ENCODE measurements at regions not wholly inside any gene's neighbourhood (a gene's known extent, or its start where the extent isn't known, plus 50 kb on each side); places are given as distances from the start of the nearest gene placed in this dataset.
"Not testable (repeated sequence)": the region's sequence is repeated elsewhere in the genome, so short reads cannot be mapped to it uniquely, and the experiment has no call there.

DNA sequence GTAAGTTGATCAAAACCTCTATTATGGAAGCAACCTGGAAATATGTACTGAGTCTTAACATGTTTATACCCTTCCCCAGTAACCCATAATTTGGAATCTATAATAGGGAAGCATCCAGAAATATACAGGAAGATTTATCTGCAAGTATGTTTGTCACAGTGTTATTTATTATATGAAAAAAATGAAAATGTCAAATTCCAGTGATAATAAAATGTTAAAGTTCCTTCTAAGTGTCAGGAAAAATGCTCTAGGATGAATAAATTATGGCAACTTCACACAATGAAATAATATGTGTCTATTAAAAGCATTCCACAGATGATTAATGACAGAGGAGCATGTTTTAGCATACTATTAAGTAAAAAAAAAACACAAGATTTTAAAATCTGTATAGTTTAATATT lies 202.3 kb upstream of the PRNP start:
- Histone ChIP-seq H3K9ac (ENCODE audit: low read length) (no peak overlapping the region), H3K4me1 (ENCODE audit: insufficient read depth, low read length) (no peaks in the 10 kb centered on the region), H3K9me3 (ENCODE audit: low read length) (no peaks in the 10 kb centered on the region), H3K27me3 (ENCODE audit: control insufficient read depth in 1 of 2, insufficient read depth in 2 of 2, low read length in 2 of 2) (no peaks in the 10 kb centered on the region), H3K36me3 (ENCODE audit: insufficient read depth, low read length) (no peaks in the 10 kb centered on the region), H3K27ac (ENCODE audit: low read depth, low read length) (no peak overlapping the region), H3K4me3 (ENCODE audit: low read depth in 1 of 2, low read length in 2 of 2) (no peak overlapping the region)

DNA sequence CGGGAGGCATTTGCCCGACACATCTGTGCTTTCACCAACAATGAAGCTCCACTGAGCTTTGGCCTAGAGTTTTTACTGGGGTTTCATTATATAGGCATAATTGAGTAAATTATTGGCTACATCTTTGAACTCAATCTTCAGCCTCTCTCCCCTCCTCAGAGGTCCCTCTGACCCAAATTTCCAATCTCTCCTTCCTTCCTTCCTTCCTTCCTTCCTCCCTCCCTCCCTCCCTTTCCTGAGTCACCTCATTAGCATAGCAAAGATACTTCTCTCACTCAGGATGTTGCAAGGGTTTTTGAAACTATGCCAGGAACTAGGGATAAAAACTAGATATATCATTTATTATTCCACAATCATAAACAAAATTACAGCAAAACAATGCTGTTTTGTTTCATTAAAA lies 202.8 kb upstream of the PRNP start:
- Histone ChIP-seq H3K27ac (ENCODE audit: low read depth, low read length) (no peak overlapping the region), H3K4me1 (ENCODE audit: insufficient read depth, low read length) (no peaks in the 10 kb centered on the region), H3K9ac (ENCODE audit: low read length) (no peak overlapping the region), H3K4me3 (ENCODE audit: low read depth in 1 of 2, low read length in 2 of 2) (no peak overlapping the region), H3K36me3 (ENCODE audit: insufficient read depth, low read length) (no peaks in the 10 kb centered on the region), H3K27me3 (ENCODE audit: control insufficient read depth in 1 of 2, insufficient read depth in 2 of 2, low read length in 2 of 2) (no peaks in the 10 kb centered on the region), H3K9me3 (ENCODE audit: low read length) (no peaks in the 10 kb centered on the region)

DNA sequence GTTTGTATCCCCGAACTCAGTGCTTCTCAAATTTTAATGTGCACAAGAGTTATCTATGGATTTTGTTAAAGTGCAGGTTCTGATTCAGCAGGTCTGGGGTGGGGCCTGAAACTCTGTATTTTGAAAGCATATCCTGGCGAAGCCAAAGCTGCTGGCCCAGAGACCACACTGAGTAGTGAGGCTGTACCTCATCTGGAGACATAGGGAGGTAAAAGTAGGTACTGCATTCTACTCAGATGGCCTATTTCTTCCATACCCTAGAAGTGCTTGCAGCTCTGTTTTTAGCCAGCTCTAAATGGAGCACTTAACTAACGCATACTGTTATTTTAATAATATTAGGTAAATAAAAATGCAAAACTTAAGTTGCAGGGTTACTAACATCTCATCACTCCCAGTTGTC lies 206.2 kb upstream of the PRNP start:
- H3K27me3 ChIP-seq (ENCODE audit: control insufficient read depth in 1 of 2, insufficient read depth in 2 of 2, low read length in 2 of 2): no peaks in the 10 kb centered on the region

GRCh38 chr20:4476903-4477500 lies 209.3 kb upstream of the PRNP start:
- no peak overlapping the region for H3K9ac ChIP-seq (ENCODE audit: low read length)
- no peaks in the 10 kb centered on the region for H3K4me1 ChIP-seq (ENCODE audit: insufficient read depth, low read length)
- H3K27me3 ChIP-seq (ENCODE audit: control insufficient read depth in 1 of 2, insufficient read depth in 2 of 2, low read length in 2 of 2): no peaks in the 10 kb centered on the region
- no peak overlapping the region for H3K27ac ChIP-seq (ENCODE audit: low read depth, low read length)
- H3K9me3 ChIP-seq (ENCODE audit: low read length): no peaks in the 10 kb centered on the region
- no peaks in the 10 kb centered on the region for H3K36me3 ChIP-seq (ENCODE audit: insufficient read depth, low read length)
- H3K4me3 ChIP-seq (ENCODE audit: low read depth in 1 of 2, low read length in 2 of 2): no peak overlapping the region

More for the DNA sequence above, 206.2 kb upstream of the PRNP start:
- Histone ChIP-seq H3K9me3 (ENCODE audit: low read length) (no peaks in the 10 kb centered on the region), H3K4me3 (ENCODE audit: low read depth in 1 of 2, low read length in 2 of 2) (no peak overlapping the region), H3K27ac (ENCODE audit: low read depth, low read length) (no peak overlapping the region), H3K9ac (ENCODE audit: low read length) (no peak overlapping the region), H3K4me1 (ENCODE audit: insufficient read depth, low read length) (no peaks in the 10 kb centered on the region), H3K36me3 (ENCODE audit: insufficient read depth, low read length) (no peaks in the 10 kb centered on the region)

- Histone ChIP-seq H3K36me3 (ENCODE audit: insufficient read depth, low read length) (no peaks in the 10 kb centered on the region), H3K4me3 (ENCODE audit: low read depth in 1 of 2, low read length in 2 of 2) (no peak overlapping the region), H3K27ac (ENCODE audit: low read depth, low read length) (no peak overlapping the region), H3K9ac (ENCODE audit: low read length) (no peak overlapping the region), H3K27me3 (ENCODE audit: control insufficient read depth in 1 of 2, insufficient read depth in 2 of 2, low read length in 2 of 2) (no peaks in the 10 kb centered on the region), H3K4me1 (ENCODE audit: insufficient read depth, low read length) (peaks cover 13% of the 10 kb centered on the region), H3K9me3 (ENCODE audit: low read length) (no peaks in the 10 kb centered on the region)
Measured at GRCh38 chr20:4472906-4473305, 213.3 kb upstream of the PRNP start.

DNA sequence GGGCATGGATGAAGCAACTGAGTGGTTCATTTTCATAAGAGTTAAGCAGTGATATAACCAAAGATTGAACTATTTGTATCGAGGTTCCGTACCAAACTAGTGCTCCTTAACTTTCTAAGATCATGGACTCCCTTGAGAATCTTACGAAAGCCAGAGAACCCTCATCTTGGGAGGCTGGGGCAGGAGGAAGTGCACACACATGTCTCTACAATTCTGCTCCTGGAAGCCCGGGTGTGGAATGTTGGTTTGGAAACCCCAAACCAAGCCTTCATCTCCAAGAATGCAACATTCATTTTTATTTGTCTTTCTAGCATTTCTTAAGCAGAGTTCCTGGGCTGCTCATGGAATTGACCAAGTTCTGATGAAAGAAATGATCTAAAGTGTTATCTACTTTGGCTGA lies 215.0 kb upstream of the PRNP start:
- no peak overlapping the region for H3K4me3 ChIP-seq (ENCODE audit: low read depth in 1 of 2, low read length in 2 of 2)
- H3K27ac ChIP-seq (ENCODE audit: low read depth, low read length): no peak overlapping the region
- no peak overlapping the region for H3K9ac ChIP-seq (ENCODE audit: low read length)
- H3K9me3 ChIP-seq (ENCODE audit: low read length): no peaks in the 10 kb centered on the region
- H3K4me1 ChIP-seq (ENCODE audit: insufficient read depth, low read length): peaks cover 13% of the 10 kb centered on the region
- H3K27me3 ChIP-seq (ENCODE audit: control insufficient read depth in 1 of 2, insufficient read depth in 2 of 2, low read length in 2 of 2): no peaks in the 10 kb centered on the region
- H3K36me3 ChIP-seq (ENCODE audit: insufficient read depth, low read length): no peaks in the 10 kb centered on the region

DNA sequence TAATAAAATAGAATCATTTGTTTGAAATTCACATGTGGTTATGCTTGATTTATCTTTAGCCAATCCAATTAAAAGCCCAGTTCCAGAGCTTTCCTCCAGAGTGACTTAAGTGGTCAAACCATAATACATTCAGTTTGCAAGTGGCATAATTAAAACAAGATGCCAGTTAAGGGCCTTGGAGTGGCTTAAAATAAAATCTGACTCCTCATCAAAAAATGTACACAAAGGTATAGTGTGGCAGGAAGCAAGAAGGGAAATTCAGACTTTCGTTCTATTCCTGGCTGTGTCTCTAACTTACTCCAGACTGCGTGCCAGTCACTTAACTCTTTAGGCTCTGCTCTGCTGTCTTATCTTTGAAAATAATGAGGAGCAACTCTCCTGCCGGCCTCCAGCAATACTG lies 215.9 kb upstream of the PRNP start:
- Histone ChIP-seq H3K4me3 (ENCODE audit: low read depth in 1 of 2, low read length in 2 of 2) (no peak overlapping the region), H3K9me3 (ENCODE audit: low read length) (no peaks in the 10 kb centered on the region)

DNA sequence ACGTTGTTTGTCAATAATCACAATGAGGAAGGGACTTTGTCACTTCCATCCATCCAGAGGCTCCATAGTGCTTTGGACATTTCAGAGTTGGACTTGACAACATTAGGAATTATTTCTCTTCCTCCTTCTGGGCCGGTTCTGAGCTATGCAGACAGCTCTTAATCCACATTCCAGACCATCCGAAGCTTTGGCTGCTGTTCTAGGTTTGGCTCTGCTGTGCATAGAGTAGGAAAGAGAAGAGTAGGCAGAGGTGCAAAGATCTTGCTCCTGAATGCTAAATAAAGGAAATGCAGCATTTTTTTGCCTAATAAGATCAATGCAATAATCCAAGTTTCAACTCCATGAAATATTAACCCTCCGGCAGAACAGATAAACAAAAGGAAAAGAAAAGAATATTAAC lies 216.3 kb upstream of the PRNP start:
- Histone ChIP-seq H3K4me1 (ENCODE audit: insufficient read depth, low read length) (peaks cover 13% of the 10 kb centered on the region), H3K4me3 (ENCODE audit: low read depth in 1 of 2, low read length in 2 of 2) (no peak overlapping the region), H3K27me3 (ENCODE audit: control insufficient read depth in 1 of 2, insufficient read depth in 2 of 2, low read length in 2 of 2) (no peaks in the 10 kb centered on the region), H3K27ac (ENCODE audit: low read depth, low read length) (no peak overlapping the region), H3K9ac (ENCODE audit: low read length) (no peak overlapping the region), H3K9me3 (ENCODE audit: low read length) (no peaks in the 10 kb centered on the region), H3K36me3 (ENCODE audit: insufficient read depth, low read length) (no peaks in the 10 kb centered on the region)

More for the DNA sequence above, 215.9 kb upstream of the PRNP start:
- Histone ChIP-seq H3K9ac (ENCODE audit: low read length) (no peak overlapping the region), H3K27me3 (ENCODE audit: control insufficient read depth in 1 of 2, insufficient read depth in 2 of 2, low read length in 2 of 2) (no peaks in the 10 kb centered on the region), H3K4me1 (ENCODE audit: insufficient read depth, low read length) (peaks cover 13% of the 10 kb centered on the region), H3K27ac (ENCODE audit: low read depth, low read length) (no peak overlapping the region), H3K36me3 (ENCODE audit: insufficient read depth, low read length) (no peaks in the 10 kb centered on the region)

DNA sequence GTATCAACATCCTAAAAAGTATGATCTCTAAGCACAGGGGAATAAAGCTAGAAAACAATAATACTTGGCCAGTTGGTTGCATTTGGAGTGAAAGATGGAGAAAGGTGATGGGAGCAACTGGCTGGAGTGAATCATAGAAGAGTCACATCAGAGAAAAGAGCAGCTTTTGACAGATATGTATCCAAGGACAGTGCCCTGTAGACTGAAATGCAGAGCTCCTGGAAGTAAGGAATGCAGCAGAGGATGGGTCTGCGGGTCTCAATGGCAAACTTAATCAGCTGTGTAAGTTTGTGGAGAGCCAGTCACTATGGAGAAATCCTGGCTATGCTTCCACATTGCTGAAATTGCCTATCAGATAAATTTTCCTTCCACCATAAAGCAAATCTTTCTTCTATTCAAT lies 218.1 kb upstream of the PRNP start:
- Histone ChIP-seq H3K36me3 (ENCODE audit: insufficient read depth, low read length) (no peaks in the 10 kb centered on the region), H3K27me3 (ENCODE audit: control insufficient read depth in 1 of 2, insufficient read depth in 2 of 2, low read length in 2 of 2) (no peaks in the 10 kb centered on the region), H3K9ac (ENCODE audit: low read length) (no peak overlapping the region), H3K27ac (ENCODE audit: low read depth, low read length) (no peak overlapping the region), H3K4me3 (ENCODE audit: low read depth in 1 of 2, low read length in 2 of 2) (no peak overlapping the region), H3K4me1 (ENCODE audit: insufficient read depth, low read length) (peaks cover 13% of the 10 kb centered on the region), H3K9me3 (ENCODE audit: low read length) (no peaks in the 10 kb centered on the region)

DNA sequence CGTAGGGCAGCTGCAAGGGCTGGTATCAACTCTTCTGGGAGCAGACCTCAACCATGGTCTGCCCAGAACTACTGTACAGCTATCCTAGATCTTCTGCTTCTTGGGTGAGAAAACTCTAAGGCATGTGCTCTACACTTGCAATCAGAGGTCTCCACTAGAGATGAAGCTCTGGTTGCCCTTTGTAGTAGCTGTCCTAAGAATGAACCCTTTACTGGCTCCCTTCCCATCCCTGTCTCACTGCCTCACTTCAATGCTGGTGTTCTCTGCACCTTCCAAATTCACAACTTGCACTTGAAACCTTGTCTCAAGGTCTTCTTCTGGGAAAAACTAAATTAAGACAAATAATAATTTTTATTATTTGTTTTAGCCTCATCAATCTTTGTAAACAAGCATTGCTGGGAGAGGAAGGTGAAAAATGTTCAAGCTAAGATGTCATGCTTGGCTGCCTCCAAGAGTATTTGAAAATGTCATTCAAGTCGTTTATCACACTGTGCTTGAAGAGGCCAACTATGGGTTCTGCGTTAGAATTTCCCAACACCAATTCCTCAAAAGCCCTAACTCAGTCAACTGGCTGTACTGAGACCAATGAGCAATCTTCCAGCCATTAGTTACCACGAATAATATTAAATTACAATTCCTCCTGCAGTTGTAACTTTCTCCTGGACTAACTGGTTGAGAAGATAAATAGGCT lies 216.9 kb upstream of the ADRA1D start:
- H3K27ac ChIP-seq (ENCODE audit: low read depth, low read length): no peak overlapping the region
- no peaks in the 10 kb centered on the region for H3K27me3 ChIP-seq (ENCODE audit: control insufficient read depth in 1 of 2, insufficient read depth in 2 of 2, low read length in 2 of 2)
- H3K4me1 ChIP-seq (ENCODE audit: insufficient read depth, low read length): peaks cover 12% of the 10 kb centered on the region
- no peaks in the 10 kb centered on the region for H3K9me3 ChIP-seq (ENCODE audit: low read length)
- H3K36me3 ChIP-seq (ENCODE audit: insufficient read depth, low read length): no peaks in the 10 kb centered on the region
- no peak overlapping the region for H3K4me3 ChIP-seq (ENCODE audit: low read depth in 1 of 2, low read length in 2 of 2)
- H3K9ac ChIP-seq (ENCODE audit: low read length): no peak overlapping the region

DNA sequence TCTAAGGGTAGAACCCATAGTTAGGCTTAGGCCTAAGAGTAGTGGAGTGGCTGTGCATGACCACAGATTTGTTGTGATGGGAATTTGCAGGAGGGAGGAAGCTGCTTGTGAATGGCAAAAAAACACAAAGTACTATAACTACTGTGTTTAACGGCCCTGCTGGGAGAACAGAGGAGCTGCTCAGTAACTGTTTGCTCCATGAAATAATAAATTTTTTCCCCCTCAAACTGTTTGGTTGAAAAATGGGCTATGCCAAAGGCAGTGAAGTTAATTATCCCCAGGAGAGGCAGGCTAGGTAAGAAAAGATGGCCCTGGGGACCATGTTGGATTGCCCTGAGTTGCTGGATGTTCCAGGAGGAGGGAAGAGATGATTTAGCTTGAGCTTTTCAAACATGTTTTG lies 216.1 kb upstream of the ADRA1D start:
- Histone ChIP-seq H3K9ac (ENCODE audit: low read length) (no peak overlapping the region), H3K4me1 (ENCODE audit: insufficient read depth, low read length) (peaks cover 4% of the 10 kb centered on the region), H3K27me3 (ENCODE audit: control insufficient read depth in 1 of 2, insufficient read depth in 2 of 2, low read length in 2 of 2) (no peaks in the 10 kb centered on the region), H3K4me3 (ENCODE audit: low read depth in 1 of 2, low read length in 2 of 2) (no peak overlapping the region), H3K9me3 (ENCODE audit: low read length) (no peaks in the 10 kb centered on the region), H3K27ac (ENCODE audit: low read depth, low read length) (no peak overlapping the region), H3K36me3 (ENCODE audit: insufficient read depth, low read length) (no peaks in the 10 kb centered on the region)

- not testable (repeated sequence) for H3K9me3 ChIP-seq (ENCODE audit: low read length); H3K4me3 ChIP-seq (ENCODE audit: low read depth in 1 of 2, low read length in 2 of 2); H3K27me3 ChIP-seq (ENCODE audit: control insufficient read depth in 1 of 2, insufficient read depth in 2 of 2, low read length in 2 of 2); H3K36me3 ChIP-seq (ENCODE audit: insufficient read depth, low read length); H3K9ac ChIP-seq (ENCODE audit: low read length); H3K27ac ChIP-seq (ENCODE audit: low read depth, low read length); H3K4me1 ChIP-seq (ENCODE audit: insufficient read depth, low read length)
Measured at GRCh38 chr20:4462801-4463200, 213.7 kb upstream of the ADRA1D start.
